ENCODE measurements at regions not wholly inside any gene's neighbourhood (a gene's known extent, or its start where the extent isn't known, plus 50 kb on each side); places are given as distances from the start of the nearest gene placed in this dataset.
"Not testable (repeated sequence)": the region's sequence is repeated elsewhere in the genome, so short reads cannot be mapped to it uniquely, and the experiment has no call there.

DNA sequence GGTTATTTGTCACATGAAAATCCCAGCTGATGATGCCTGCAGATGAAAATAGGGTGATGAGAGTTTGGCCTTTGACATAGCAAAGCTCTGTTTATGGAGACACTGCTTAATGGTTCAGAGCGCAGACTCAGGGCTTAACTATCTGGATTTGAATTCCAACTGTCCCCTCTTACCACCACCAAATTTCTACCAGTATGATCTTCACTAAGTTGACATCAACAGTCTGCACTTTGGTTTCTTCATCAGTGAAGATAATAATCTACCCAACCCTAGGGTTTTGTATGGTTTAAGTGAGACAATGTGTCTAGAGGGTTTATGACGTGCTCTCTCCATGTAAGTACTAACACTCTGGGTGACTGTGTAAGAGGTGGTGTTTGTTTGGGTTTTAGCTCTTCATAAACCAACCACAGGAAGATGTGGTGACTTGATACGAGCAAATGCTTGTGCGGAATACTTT, 151.4 kb upstream of the TNFAIP3 start:
- TF ChIP-seq ZNF274 (IDR thresholded peaks at IDR 0.05; ENCODE audit: low read depth, low read length) = no peak
- H3K4me3 ChIP-seq (ENCODE audit: low read length) = no peak overlapping the region

DNA sequence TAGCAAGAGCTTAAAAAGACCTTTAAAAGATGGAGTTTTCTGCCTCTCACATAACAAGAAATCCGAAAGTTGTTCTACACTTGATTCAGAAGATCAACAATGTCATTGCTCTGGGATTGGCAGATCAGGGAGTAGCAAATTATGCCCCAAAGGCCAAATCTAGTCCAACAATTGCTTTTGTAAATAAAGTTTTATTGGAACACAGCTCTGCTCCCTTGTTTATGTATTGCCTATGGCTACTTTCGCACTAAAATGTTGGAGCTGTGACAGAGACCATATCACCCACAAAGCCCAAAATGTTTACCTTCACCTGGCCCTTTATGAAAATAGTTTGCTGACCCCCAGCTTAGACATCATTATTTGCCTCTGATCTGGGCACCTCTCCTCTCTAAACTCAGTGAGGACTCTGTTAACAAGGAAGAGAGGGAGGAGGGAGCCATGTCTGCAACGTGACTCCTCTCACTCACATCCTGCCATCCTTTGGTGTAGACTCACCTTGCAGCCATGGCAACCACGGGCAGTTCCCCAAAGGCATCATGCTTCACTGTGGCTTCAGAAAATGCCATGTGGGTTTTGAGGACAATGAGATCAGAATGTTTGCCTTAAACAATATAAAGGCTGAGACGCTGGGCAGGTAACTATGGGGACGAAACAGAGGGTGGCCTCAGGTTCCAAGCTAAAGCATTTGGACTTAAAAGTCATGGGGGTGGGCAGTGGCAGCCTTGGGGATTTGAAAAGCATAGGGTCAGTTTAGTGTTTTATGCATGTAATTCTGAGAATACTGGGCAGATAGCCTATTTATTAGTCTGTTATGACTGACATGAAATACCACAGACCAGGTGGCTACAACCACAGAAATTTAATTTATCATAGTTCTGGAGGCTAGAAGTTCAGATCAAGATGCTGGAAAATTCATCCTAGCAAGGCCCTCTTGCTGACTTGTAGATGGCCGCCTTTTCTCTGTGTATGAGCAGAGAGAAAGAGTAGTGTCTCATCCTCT, 149.7 kb upstream of the TNFAIP3 start:
- no peak overlapping the region for H3K4me3 ChIP-seq (ENCODE audit: low read length)
- no peak for TF ChIP-seq ZNF274 (IDR thresholded peaks at IDR 0.05; ENCODE audit: low read depth, low read length)

DNA sequence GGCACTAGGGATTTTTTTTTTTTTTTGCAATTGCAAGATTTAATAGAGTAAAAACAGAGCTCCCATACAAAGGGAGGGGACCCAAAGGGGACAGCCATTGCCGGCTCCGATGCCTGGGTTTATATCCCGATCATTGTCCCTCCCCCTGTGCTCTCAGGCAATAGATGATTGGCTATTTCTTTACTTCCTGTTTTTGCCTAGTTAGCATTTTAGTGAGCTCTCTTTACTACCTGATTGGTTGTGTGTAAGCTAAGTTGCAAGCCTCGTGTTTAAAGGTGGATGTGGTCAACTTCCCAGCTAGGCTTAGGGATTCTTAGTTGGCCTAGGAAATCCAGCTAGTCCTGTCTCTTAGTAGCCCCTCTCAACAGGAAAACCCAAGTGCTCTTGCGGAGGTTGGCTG, 148.2 kb upstream of the TNFAIP3 start:
- not testable (repeated sequence) for H3K4me3 ChIP-seq (ENCODE audit: low read length)

DNA sequence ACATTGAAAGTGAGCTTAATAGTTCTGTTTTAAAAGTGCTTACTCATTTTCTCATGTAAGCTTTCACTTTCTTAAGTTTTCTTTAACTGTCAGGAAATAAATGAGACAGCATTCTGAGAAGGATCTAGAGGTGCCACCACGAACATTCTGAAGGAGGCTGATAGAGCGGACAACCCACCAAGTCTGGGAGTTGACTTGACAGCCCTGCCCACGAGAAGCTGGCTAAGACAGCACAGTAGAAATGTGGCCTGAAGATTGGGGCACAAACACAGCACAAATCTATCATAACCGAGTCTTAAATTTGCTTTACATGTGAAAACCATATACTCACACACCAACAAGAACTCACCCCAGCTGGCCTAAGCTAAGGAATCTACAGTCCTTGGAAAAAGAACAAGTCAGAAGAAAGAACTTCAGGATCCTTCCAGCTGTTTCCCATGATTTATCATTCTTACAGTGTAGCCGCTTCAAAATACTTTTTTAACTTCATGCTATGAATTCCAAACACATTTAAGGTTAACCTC, 144.2 kb upstream of the TNFAIP3 start:
- H3K4me3 ChIP-seq (ENCODE audit: low read length) = no peak overlapping the region
- no peak for TF ChIP-seq ZNF274 (IDR thresholded peaks at IDR 0.05; ENCODE audit: low read depth, low read length)

DNA sequence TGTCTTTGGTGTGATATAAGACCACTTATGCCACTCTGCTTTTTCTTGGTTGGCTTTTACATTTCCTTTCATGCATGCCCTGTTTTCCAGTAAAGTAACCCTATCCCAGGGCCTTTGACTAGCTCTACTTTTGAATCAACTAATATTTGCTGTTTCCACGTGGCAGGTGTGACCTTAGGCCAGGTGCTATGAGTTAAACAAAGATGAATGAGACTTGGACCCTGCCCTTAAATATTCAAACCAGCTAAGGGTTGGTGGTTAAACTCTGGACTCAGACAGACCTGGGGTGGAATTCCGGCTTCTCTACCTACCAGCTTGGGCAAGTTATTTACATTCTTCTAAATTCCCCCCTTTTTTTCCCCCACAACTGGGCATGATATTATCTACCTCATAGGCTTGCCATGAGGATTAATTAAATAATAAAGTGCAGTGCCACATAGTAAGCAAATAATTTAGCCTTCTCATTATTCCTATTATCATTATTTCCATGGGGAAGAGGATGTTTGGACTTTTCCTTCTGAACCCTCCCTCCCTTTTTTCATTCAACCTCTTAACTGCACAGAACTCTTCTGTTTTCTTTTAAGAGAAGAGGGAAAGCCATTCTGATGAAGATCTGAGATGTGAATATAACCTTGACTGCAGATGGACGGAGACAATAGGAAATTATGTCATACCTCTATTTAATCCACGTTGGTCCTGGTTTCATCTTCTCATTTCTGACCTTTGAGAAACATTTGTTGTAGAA, 143.6 kb upstream of the TNFAIP3 start:
- no peak overlapping the region for H3K4me3 ChIP-seq (ENCODE audit: low read length)
- TF ChIP-seq ZNF274 (IDR thresholded peaks at IDR 0.05; ENCODE audit: low read depth, low read length) = no peak

DNA sequence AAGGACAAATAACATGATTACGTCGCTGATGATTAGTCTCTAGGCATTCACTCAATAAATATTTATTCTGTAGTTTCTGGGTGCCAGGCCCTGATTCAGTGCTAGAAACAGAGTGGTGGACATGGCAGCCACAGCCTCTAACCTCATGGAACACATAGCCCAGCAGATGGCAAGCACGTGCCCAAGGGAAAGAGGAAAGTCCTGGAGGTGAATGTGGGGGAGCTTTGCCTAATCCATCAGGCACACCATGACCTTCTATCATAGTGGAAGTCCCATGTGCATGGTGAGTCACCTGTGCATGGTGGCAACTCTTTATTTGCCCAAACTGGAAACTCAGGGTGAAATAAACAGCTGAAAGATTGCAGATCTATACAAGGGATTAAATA, 143.0 kb upstream of the TNFAIP3 start:
- no peak overlapping the region for H3K4me3 ChIP-seq (ENCODE audit: low read length)
- no peak for TF ChIP-seq ZNF274 (IDR thresholded peaks at IDR 0.05; ENCODE audit: low read depth, low read length)

DNA sequence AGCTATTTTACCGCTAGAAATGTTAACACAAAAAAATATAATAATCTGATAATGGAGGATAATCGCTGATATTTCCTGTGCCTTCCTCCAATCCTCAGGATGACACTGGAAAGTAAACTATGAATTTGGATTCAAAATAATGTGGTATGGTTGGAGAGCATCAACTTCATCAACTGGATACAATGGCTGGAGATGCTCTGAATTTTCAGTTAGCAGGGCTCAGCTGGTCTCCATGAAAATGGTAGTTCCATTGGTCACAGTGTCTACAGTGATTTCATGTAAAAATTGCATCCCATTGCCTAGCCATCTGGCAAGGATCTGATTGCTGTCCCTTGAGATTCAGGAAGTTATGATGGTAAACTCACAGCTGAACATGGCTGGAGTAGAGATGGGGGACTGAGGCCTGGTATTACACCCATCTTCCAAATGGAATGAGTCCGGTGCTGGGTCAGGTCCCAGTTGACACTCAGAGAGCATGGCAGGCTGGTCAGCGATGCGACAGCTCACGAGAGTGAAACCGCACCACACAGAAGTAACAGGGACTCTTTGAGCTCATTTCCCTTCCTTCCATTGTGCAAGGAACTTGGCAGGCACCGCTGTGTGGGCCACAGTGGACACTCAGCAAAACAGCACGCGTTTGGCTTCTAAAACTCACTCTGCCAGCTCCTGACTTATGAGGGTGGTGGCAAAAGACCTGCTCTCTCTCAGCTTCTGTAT, 142.4 kb upstream of the TNFAIP3 start:
- H3K4me3 ChIP-seq (ENCODE audit: low read length) = no peak overlapping the region
- no peak for TF ChIP-seq ZNF274 (IDR thresholded peaks at IDR 0.05; ENCODE audit: low read depth, low read length)

DNA sequence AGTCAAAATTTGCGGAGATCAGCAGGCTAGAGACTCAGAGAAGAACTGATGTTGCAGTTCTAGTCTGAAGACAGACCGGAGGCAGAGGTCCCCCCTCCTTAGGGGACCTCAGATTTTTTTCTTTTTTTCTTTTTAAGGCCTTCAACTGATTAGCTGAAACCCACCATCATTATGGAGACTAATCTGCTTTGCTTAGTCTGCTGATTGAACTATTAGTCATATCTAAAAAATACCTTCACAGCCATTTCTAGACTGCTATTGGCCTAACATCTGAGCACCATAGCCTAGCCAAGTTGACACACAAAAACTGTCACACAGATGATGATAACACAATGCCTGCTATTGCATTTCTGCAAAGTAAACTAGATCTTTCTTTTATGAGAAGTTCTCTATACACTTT, 141.1 kb upstream of the TNFAIP3 start:
- no peak for TF ChIP-seq ZNF274 (IDR thresholded peaks at IDR 0.05; ENCODE audit: low read depth, low read length)

DNA sequence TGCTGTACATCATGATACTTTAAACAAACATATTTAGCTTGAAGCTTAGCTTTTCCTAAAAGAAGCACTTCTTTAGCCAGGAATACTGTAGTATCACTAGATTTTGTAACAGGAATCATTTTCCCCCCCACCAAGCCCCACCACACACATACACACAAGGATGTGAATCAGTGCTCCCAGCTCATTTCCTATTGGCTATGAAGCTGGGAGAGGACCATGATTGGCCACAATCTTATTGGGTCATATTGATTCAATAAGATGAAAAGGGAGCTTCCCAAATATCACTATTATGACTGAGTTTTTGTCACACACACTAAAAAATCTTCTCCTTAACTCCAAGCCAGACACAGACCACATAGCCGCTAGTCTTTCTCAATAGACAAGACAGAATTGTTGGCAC, 140.5 kb upstream of the TNFAIP3 start:
- no peak for TF ChIP-seq ZNF274 (IDR thresholded peaks at IDR 0.05; ENCODE audit: low read depth, low read length)

More for the DNA sequence above, 141.1 kb upstream of the TNFAIP3 start:
- no peak overlapping the region for H3K4me3 ChIP-seq (ENCODE audit: low read length)

DNA sequence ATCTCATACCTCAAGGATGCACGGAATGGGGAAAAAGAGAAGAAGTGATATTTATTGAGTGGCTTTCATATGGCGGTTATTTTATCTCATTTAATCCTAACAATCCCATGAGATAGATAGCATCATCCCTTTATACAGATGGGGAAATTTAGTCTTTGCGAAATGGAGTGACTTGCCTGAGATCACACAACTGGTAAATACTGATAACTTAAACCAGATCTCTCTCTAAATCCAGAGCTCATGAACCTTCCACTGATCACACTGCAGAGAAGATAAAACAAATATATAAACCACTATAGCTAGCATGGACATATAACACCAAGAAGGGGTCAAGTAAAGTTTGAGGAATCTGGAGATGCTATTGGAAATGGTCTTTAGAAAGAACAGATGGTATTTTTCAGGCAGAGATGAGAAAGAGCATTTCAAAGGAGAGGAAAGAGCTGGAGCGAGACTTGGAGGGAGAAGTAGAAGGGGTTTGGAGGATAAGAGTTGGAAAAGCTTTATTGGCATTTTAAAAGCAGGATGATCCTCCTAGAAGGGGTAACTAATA, 139.8 kb upstream of the TNFAIP3 start:
- H3K4me3 ChIP-seq (ENCODE audit: low read length) = no peak overlapping the region
- no peak for TF ChIP-seq ZNF274 (IDR thresholded peaks at IDR 0.05; ENCODE audit: low read depth, low read length)

More for the DNA sequence above, 140.5 kb upstream of the TNFAIP3 start:
- no peak overlapping the region for H3K4me3 ChIP-seq (ENCODE audit: low read length)

DNA sequence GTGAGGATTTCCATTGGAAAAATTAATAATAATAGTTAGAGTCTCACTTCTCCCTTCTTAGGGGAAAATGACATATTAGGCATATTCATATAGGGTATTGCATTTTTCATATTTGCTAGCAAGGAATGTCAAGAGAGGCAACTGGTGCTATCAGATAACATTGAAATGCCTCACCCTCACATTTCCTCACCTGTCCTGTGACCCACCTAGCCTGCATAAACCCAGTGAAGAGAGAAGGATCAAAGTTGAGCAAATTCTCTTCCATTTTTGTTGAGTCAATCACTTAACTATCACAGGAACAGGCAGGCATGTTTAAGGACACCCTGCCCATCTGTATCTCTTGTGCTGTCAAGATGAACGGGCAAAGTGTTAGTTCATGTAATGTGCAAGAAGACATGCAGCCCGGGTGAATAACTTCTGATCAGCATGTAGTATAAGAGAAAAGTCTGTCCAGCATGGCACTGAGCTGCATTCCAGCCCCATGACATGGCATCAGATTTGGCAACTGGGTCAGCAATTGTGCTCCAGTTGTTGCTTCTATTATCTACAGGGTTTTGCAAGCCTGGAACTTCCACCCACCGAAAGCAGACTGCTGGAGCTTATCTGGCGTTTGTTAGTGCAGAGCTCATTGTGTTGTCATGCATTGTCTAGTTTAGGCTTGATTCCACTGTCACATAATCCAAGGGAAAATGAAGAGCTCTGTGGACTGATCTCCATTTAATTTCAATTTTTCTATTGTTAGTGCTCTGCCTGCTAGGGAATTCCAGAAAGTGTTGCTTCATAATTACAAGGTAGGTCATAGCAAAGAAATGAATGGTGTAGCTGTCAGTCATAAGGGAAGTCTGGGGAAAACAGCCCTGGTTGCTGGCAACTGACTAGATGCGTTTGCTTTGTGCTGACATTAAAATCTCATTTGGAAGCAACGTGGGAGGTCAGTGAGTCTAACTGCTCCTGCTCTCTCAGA, 138.4 kb upstream of the TNFAIP3 start:
- no peak for TF ChIP-seq ZNF274 (IDR thresholded peaks at IDR 0.05; ENCODE audit: low read depth, low read length)
- no peak overlapping the region for H3K4me3 ChIP-seq (ENCODE audit: low read length)

DNA sequence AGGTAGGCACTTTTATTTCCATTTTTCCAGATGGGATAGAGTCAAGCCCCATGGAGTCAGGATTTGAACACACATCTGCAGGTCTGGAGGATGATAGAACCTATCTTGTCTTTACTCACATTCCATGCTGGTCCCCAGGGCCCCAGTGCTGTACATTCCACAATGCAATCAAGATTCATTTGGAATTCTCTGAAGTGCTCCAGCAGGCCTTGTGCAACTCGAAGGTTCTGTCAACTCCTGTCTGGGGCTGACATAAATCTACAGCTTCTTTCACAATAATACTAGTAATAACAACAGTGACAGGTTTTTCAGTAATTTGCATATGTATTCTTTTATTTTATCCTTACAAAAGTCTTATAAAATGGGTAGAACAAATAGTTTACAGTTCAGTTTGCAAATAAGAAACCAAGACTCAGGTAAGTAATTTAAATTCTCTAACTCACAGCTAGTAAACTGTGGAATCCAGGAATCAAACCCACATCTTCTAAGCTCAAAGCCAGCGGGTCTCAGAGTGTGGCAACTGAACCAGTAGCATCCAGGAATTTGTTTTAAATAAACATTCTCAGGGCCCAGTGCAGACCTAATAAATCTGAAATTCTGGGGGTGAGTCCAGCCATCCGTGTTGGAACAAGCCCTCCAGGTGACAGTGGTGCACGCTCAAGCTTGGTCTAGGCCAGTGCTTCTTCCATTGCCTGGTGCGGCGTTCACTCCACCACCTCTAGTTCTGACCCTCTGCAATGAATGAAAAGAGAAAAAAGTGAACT, 137.0 kb upstream of the TNFAIP3 start:
- H3K4me3 ChIP-seq (ENCODE audit: low read length) = no peak overlapping the region
- no peak for TF ChIP-seq ZNF274 (IDR thresholded peaks at IDR 0.05; ENCODE audit: low read depth, low read length)

All from GM08714 (cell line).